ENCODE measurements at regions not wholly inside any gene's neighbourhood (a gene's known extent, or its start where the extent isn't known, plus 50 kb on each side); places are given as distances from the start of the nearest gene placed in this dataset.

- RAD21 ChIA-PET (ENCODE audit: low non-redundant PET in 1 of 2, low total read pairs in 2 of 2, uncharacterized antibody in 2 of 2, unreplicated experiment in 2 of 2) = no interaction called here
- TF ChIP-seq, protein P1, sequence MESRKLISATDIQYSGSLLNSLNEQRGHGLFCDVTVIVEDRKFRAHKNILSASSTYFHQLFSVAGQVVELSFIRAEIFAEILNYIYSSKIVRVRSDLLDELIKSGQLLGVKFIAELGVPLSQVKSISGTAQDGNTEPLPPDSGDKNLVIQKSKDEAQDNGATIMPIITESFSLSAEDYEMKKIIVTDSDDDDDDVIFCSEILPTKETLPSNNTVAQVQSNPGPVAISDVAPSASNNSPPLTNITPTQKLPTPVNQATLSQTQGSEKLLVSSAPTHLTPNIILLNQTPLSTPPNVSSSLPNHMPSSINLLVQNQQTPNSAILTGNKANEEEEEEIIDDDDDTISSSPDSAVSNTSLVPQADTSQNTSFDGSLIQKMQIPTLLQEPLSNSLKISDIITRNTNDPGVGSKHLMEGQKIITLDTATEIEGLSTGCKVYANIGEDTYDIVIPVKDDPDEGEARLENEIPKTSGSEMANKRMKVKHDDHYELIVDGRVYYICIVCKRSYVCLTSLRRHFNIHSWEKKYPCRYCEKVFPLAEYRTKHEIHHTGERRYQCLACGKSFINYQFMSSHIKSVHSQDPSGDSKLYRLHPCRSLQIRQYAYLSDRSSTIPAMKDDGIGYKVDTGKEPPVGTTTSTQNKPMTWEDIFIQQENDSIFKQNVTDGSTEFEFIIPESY (IDR thresholded peaks at IDR 0.05; ENCODE audit: extremely low read depth, insufficient replicate concordance, low read length) = no peak
- TF ChIP-seq EZH2phosphoT487 (IDR thresholded peaks at IDR 0.05; ENCODE audit: borderline replicate concordance) (no peak), POLR2AphosphoS5 (IDR thresholded peaks at IDR 0.05; ENCODE audit: low read depth, low read length) (no peak), EGR1 (IDR thresholded peaks at IDR 0.05; ENCODE audit: low read depth) (no peak), CBX3 (IDR thresholded peaks at IDR 0.05; ENCODE audit: low read depth) (no peak)
- Histone ChIP-seq H3K4me3 (replicated peaks in 1 of 2; ENCODE audit: low read depth in 1 of 2, low read length in 2 of 2) (no peak overlapping the region), H3K9me3 (ENCODE audit: control insufficient read depth in 1 of 2, insufficient read depth in 1 of 2, low read depth in 1 of 2, low read length in 2 of 2) (no peaks in the 10 kb centered on the region), H3K27ac (ENCODE audit: low read depth, low read length) (no peak overlapping the region), H3K9ac (ENCODE audit: low read length) (no peak overlapping the region), H4K20me1 (ENCODE audit: insufficient read depth) (no peaks in the 10 kb centered on the region), H3K36me3 (ENCODE audit: control insufficient read depth in 1 of 2, insufficient read depth in 2 of 2, low read length in 2 of 2) (no peaks in the 10 kb centered on the region), H3K79me2 (ENCODE audit: insufficient read depth, low read length) (no peaks in the 10 kb centered on the region), H2AFZ (ENCODE audit: low read depth, low read length, poor library complexity, severe bottlenecking) (no peak overlapping the region), H3K4me2 (ENCODE audit: low read length) (no peak overlapping the region), H3K9me2 (ENCODE audit: insufficient read depth) (no peaks in the 10 kb centered on the region), H3K27me3 (ENCODE audit: insufficient read depth, low read length) (no peaks in the 10 kb centered on the region), H3K4me1 (ENCODE audit: control insufficient read depth in 1 of 2, insufficient read depth in 2 of 2, low read length in 2 of 2) (no peaks in the 10 kb centered on the region)
- no peak for DNase-seq (ENCODE audit: low read depth, low spot score)
- no TSS peak for BruUV-seq (replicated peaks)
- POLR2A ChIA-PET = no interaction called here
- intact Hi-C loops (cut with micrococcal nuclease) = no loop called here
- CTCF ChIA-PET = no interaction called here
- ATAC-seq = no peak
Measured at GRCh38 chr4:180564448-180564847, 1678.8 kb upstream of the TENM3 start.

- intact Hi-C loops (cut with micrococcal nuclease) = no loop called here
- H3K36me3 ChIP-seq (ENCODE audit: control insufficient read depth in 1 of 2, insufficient read depth in 2 of 2, low read length in 2 of 2) = no peaks in the 10 kb centered on the region
- ChIA-PET RAD21 (ENCODE audit: low non-redundant PET in 1 of 2, low total read pairs in 2 of 2, uncharacterized antibody in 2 of 2, unreplicated experiment in 2 of 2) (no interaction called here), POLR2A (no interaction called here), CTCF (no interaction called here)
- no peaks in the 10 kb centered on the region for H4K20me1 ChIP-seq (ENCODE audit: insufficient read depth)
- H3K9ac ChIP-seq (ENCODE audit: low read length) = no peak overlapping the region
- H3K4me2 ChIP-seq (ENCODE audit: low read length) = no peak overlapping the region
- H3K27ac ChIP-seq (ENCODE audit: low read depth, low read length) = no peak overlapping the region
- H2AFZ ChIP-seq (ENCODE audit: low read depth, low read length, poor library complexity, severe bottlenecking) = no peak overlapping the region
- ATAC-seq (no peak), DNase-seq (ENCODE audit: low read depth, low spot score) (no peak)
- H3K9me3 ChIP-seq (ENCODE audit: control insufficient read depth in 1 of 2, insufficient read depth in 1 of 2, low read depth in 1 of 2, low read length in 2 of 2) = no peaks in the 10 kb centered on the region
- BruUV-seq (replicated peaks) = no TSS peak
- H3K79me2 ChIP-seq (ENCODE audit: insufficient read depth, low read length) = no peaks in the 10 kb centered on the region
- TF ChIP-seq POLR2A (IDR thresholded peaks at IDR 0.05; ENCODE audit: borderline replicate concordance, extremely low read depth, insufficient read depth, insufficient read length) = no peak
- H3K4me1 ChIP-seq (ENCODE audit: control insufficient read depth in 1 of 2, insufficient read depth in 2 of 2, low read length in 2 of 2) = no peaks in the 10 kb centered on the region
- no peaks in the 10 kb centered on the region for H3K9me2 ChIP-seq (ENCODE audit: insufficient read depth)
- H3K27me3 ChIP-seq (ENCODE audit: insufficient read depth, low read length) = no peaks in the 10 kb centered on the region
- H3K4me3 ChIP-seq (replicated peaks in 1 of 2; ENCODE audit: low read depth in 1 of 2, low read length in 2 of 2) = no peak overlapping the region
Measured at GRCh38 chr4:180565856-180566431, 1677.3 kb upstream of the TENM3 start.

Data from HCT116 (cell line).